Uterus (tissue), 2 donors: ENCODE measurements at regions not wholly inside any gene's neighbourhood (a gene's known extent, or its start where the extent isn't known, plus 50 kb on each side); places are given as distances from the start of the nearest gene placed in this dataset.

Experiments used
- CTCF ChIP-seq, 4 experiments: fragments of 200-600 bp in 2 of 4; fragments of 450-650 bp in 2 of 4; sonication (generic) in 2 of 4; IDR thresholded peaks; one replicate each; pipeline ENCODE4 v1.5.1; 2016 to 2019; ENCODE audit warnings: antibody characterized with exemption in 4 of 4, mild to moderate bottlenecking in 2 of 4, moderate library complexity in 1 of 4
- POLR2A ChIP-seq, 2 donors: fragments of 450-650 bp; IDR thresholded peaks; one replicate each; pipeline ENCODE4 v1.6.1; 2016; ENCODE audit warnings: antibody characterized with exemption in 2 of 2, mild to moderate bottlenecking in 1 of 2, moderate library complexity in 1 of 2

DNA sequence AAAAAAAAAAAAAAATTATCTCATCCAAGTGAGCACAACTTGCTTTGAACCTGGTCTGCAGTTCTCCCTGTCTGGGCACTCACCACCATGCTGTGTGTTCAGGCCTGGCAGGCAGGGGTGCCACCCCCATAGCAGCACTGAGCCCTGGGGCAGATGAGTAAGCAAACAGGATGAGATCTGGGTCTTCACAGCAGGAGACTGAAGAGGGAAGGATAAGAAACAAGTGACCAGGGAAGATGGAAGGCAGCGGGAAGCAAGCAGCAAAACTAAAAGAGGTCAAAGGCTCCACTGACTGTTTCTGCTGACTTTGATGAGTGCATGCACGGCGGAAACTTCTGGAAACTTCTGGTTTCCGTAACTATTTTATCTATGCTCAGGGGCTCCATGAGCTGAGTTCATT is 133.5 kb upstream of the SOD1 start:
- no peak for TF ChIP-seq POLR2A (IDR thresholded peaks at IDR 0.05)
- no peak for TF ChIP-seq CTCF (IDR thresholded peaks at IDR 0.05)
